ENCODE measurements at regions not wholly inside any gene's neighbourhood (a gene's known extent, or its start where the extent isn't known, plus 50 kb on each side); places are given as distances from the start of the nearest gene placed in this dataset.

DNA sequence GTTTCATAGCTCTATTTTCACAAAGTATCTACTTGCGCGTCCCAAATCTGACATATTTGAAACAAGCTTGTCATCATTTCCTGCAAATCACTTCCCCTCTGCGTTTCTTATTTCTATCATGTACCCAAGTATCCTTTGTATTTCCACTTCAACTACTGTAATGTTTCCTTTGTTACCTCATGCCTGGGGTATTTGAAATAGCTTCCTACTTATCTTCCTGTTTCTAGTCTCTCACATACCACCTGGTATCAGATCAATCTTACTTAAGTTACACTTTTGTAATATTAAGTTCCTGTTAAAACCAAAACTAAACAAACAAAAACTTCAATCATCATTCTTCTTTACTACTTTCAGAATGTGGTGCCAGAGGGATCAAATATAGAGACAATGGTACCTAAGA, 93.6 kb upstream of the SMAD1 start:
- TF ChIP-seq, protein P1, sequence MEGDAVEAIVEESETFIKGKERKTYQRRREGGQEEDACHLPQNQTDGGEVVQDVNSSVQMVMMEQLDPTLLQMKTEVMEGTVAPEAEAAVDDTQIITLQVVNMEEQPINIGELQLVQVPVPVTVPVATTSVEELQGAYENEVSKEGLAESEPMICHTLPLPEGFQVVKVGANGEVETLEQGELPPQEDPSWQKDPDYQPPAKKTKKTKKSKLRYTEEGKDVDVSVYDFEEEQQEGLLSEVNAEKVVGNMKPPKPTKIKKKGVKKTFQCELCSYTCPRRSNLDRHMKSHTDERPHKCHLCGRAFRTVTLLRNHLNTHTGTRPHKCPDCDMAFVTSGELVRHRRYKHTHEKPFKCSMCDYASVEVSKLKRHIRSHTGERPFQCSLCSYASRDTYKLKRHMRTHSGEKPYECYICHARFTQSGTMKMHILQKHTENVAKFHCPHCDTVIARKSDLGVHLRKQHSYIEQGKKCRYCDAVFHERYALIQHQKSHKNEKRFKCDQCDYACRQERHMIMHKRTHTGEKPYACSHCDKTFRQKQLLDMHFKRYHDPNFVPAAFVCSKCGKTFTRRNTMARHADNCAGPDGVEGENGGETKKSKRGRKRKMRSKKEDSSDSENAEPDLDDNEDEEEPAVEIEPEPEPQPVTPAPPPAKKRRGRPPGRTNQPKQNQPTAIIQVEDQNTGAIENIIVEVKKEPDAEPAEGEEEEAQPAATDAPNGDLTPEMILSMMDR (IDR thresholded peaks at IDR 0.05): no peak
- no peak for TF ChIP-seq ZFX (IDR thresholded peaks at IDR 0.05; ENCODE audit: borderline replicate concordance)

All from 22Rv1 (cell line).